Liver (tissue), 8 donors: ENCODE measurements at regions not wholly inside any gene's neighbourhood (a gene's known extent, or its start where the extent isn't known, plus 50 kb on each side); places are given as distances from the start of the nearest gene placed in this dataset.

Experiments
- DNase-seq: peaks from one replicate; pipeline ENCODE4 v3.0.0-alpha.2; 2017; ENCODE audit warnings: low spot score
- H3K27ac ChIP-seq, 2 donors: one replicate each; pipeline ENCODE4 v1.7.0; 2013; ENCODE audit warnings: inconsistent platforms in 2 of 2, low read length in 2 of 2, control low read depth in 1 of 2, low read depth in 1 of 2, mild to moderate bottlenecking in 1 of 2
- H3K27me3 ChIP-seq, 4 donors: one replicate each; pipeline versions ENCODE4 v1.6.1 to v1.7.0; 2013; ENCODE audit warnings: low read length in 3 of 4, inconsistent platforms in 1 of 4, mild to moderate bottlenecking in 1 of 4, moderate library complexity in 1 of 4; ENCODE audit not compliant: control insufficient read depth in 4 of 4, insufficient read depth in 4 of 4
- H3K36me3 ChIP-seq, 4 donors: one replicate each; pipeline versions ENCODE4 v1.6.1 to v1.7.0; 2013; ENCODE audit warnings: low read length in 3 of 4, mild to moderate bottlenecking in 3 of 4, low read depth in 1 of 4, moderate library complexity in 1 of 4; ENCODE audit not compliant: control insufficient read depth in 4 of 4, insufficient read depth in 3 of 4
- H3K4me1 ChIP-seq, 4 donors: one replicate each; pipeline versions ENCODE4 v1.6.1 to v1.7.0; 2013; ENCODE audit warnings: low read length in 3 of 4, mild to moderate bottlenecking in 3 of 4, moderate library complexity in 1 of 4; ENCODE audit not compliant: control insufficient read depth in 4 of 4, insufficient read depth in 4 of 4
- H3K4me3 ChIP-seq, 3 donors: one replicate each; pipeline versions ENCODE4 v1.6.1 to v1.7.0; 2013; ENCODE audit warnings: low read length in 3 of 3, control low read depth in 1 of 3, low read depth in 1 of 3, mild to moderate bottlenecking in 1 of 3
- H3K9ac ChIP-seq, 2 donors: one replicate each; pipeline ENCODE4 v1.7.0; 2013; ENCODE audit warnings: low read length in 2 of 2, mild to moderate bottlenecking in 2 of 2, moderate library complexity in 2 of 2, control low read depth in 1 of 2, low read depth in 1 of 2
- H3K9me3 ChIP-seq, 4 donors: one replicate each; pipeline versions ENCODE4 v1.6.1 to v1.7.0; 2013; ENCODE audit warnings: low read length in 3 of 4; ENCODE audit not compliant: control insufficient read depth in 4 of 4
- ATF3 ChIP-seq: IDR thresholded peaks from 2 replicates; pipeline ENCODE4 v1.6.1; 2016; ENCODE audit warnings: antibody characterized with exemption
- CTCF ChIP-seq: fragments of 150-350 bp; IDR thresholded peaks from 2 replicates; pipeline ENCODE4 v1.5.1; 2017; ENCODE audit warnings: improper control_type of control experiment, low read depth, low read length; ENCODE audit not compliant: missing input control
- EGR1 ChIP-seq, 2 donors: IDR thresholded peaks; 2 replicates each; pipeline ENCODE4 v1.6.1; 2016 to 2018; ENCODE audit warnings: antibody characterized with exemption in 2 of 2, low read depth in 2 of 2
- FOXA1 ChIP-seq: IDR thresholded peaks from 2 replicates; pipeline ENCODE4 v1.6.1; 2016; ENCODE audit warnings: antibody characterized with exemption
- FOXA2 ChIP-seq: IDR thresholded peaks from 2 replicates; pipeline ENCODE4 v1.6.1; 2016; ENCODE audit warnings: antibody characterized with exemption
- GABPA ChIP-seq, 2 donors: IDR thresholded peaks in 1 of 2; conservative IDR thresholded peaks in 1 of 2; 2 replicates each; pipeline ENCODE4 v1.6.1; 2016; ENCODE audit warnings: antibody characterized with exemption in 2 of 2, mild to moderate bottlenecking in 1 of 2, moderate library complexity in 1 of 2
- HNF4A ChIP-seq, 2 donors: conservative IDR thresholded peaks; 2 replicates each; pipeline ENCODE4 v1.6.1; 2016; ENCODE audit warnings: antibody characterized with exemption in 2 of 2, mild to moderate bottlenecking in 2 of 2
- HNF4G ChIP-seq: IDR thresholded peaks from 2 replicates; pipeline ENCODE4 v1.6.1; 2016; ENCODE audit warnings: antibody characterized with exemption
- JUND ChIP-seq, 2 donors: IDR thresholded peaks; 2 replicates each; pipeline ENCODE4 v1.6.1; 2016; ENCODE audit warnings: antibody characterized with exemption in 2 of 2
- NR2F2 ChIP-seq: IDR thresholded peaks from 2 replicates; pipeline ENCODE4 v1.6.1; 2016; ENCODE audit warnings: antibody characterized with exemption
- RAD21 ChIP-seq, 2 donors: IDR thresholded peaks; 2 replicates each; pipeline ENCODE4 v1.6.1; 2016; ENCODE audit warnings: antibody characterized with exemption in 2 of 2, mild to moderate bottlenecking in 2 of 2
- RXRA ChIP-seq, 2 donors: IDR thresholded peaks; 2 replicates each; pipeline ENCODE4 v1.6.1; 2017 to 2018; ENCODE audit warnings: antibody characterized with exemption in 2 of 2, mild to moderate bottlenecking in 1 of 2
- SP1 ChIP-seq: IDR thresholded peaks from 2 replicates; pipeline ENCODE4 v1.6.1; 2018; ENCODE audit warnings: antibody characterized with exemption, mild to moderate bottlenecking
- TAF1 ChIP-seq: conservative IDR thresholded peaks from 2 replicates; pipeline ENCODE4 v1.6.1; 2016; ENCODE audit warnings: antibody characterized with exemption, mild to moderate bottlenecking
- YY1 ChIP-seq: IDR thresholded peaks from 2 replicates; pipeline ENCODE4 v1.6.1; 2016; ENCODE audit warnings: antibody characterized with exemption, mild to moderate bottlenecking
- ZBTB33 ChIP-seq: IDR thresholded peaks from 2 replicates; pipeline ENCODE4 v1.6.1; 2016; ENCODE audit warnings: antibody characterized with exemption
- WGBS: extraction: QIAGEN DNeasy Blood & Tissue Kit; methylation state at CpG from one replicate; pipeline ENCODE4 v1.1.7; 2013; 5-methylcytosine and 5-hydroxymethylcytosine counted together
- TF ChIP-seq, protein P1 (sequence below): IDR thresholded peaks from 2 replicates; pipeline ENCODE4 v1.6.1; 2016; ENCODE audit warnings: antibody characterized with exemption, mild to moderate bottlenecking
- donor health status: healthy.
- donor health status: healthy.
- donor health status: healthy.
- donor health status: healthy.
- donor health status: healthy.

DNA sequence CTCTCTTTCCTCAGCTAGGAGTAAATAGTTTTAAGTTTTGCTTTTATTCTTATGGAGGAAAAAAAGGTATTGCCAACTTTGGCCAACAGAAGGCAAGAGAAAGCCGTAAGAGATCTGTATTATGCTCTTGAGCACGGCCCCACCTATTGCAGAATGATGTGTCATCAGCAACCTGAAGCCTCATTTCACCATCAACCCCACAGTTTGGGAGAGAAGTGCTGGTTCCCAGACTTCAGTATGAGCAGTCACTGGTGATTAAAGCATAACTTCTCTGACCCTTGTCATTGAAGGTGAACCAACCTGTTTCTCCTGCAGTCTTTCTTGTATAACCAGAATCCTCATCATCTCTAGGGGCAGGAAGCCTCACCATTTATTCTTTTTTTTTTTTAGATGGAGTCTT is 100.2 kb downstream of the SIPA1L2 start:
- Histone ChIP-seq H3K4me1 (peaks cover 0 to 1% (median 0%) of the 10 kb centered on the region in 4 donors), H3K4me3 (no peak overlapping the region), H3K27ac (no peak overlapping the region), H3K36me3 (no peaks in the 10 kb centered on the region), H3K27me3 (no peaks in the 10 kb centered on the region), H3K9ac (no peak overlapping the region), H3K9me3 (no peaks in the 10 kb centered on the region)
- WGBS = 94% methylated on average over 2 of the region's 2 CpGs
- DNase-seq = no peak
- TF ChIP-seq, protein P1, sequence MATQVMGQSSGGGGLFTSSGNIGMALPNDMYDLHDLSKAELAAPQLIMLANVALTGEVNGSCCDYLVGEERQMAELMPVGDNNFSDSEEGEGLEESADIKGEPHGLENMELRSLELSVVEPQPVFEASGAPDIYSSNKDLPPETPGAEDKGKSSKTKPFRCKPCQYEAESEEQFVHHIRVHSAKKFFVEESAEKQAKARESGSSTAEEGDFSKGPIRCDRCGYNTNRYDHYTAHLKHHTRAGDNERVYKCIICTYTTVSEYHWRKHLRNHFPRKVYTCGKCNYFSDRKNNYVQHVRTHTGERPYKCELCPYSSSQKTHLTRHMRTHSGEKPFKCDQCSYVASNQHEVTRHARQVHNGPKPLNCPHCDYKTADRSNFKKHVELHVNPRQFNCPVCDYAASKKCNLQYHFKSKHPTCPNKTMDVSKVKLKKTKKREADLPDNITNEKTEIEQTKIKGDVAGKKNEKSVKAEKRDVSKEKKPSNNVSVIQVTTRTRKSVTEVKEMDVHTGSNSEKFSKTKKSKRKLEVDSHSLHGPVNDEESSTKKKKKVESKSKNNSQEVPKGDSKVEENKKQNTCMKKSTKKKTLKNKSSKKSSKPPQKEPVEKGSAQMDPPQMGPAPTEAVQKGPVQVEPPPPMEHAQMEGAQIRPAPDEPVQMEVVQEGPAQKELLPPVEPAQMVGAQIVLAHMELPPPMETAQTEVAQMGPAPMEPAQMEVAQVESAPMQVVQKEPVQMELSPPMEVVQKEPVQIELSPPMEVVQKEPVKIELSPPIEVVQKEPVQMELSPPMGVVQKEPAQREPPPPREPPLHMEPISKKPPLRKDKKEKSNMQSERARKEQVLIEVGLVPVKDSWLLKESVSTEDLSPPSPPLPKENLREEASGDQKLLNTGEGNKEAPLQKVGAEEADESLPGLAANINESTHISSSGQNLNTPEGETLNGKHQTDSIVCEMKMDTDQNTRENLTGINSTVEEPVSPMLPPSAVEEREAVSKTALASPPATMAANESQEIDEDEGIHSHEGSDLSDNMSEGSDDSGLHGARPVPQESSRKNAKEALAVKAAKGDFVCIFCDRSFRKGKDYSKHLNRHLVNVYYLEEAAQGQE = no peak
- TF ChIP-seq EGR1 (IDR thresholded peaks at IDR 0.05; ENCODE audit: low read depth in 2 of 2) = no peak
- TF ChIP-seq SP1 = no peak
- TF ChIP-seq FOXA1 = no peak
- no peak for TF ChIP-seq RXRA (IDR thresholded peaks at IDR 0.05)
- TF ChIP-seq FOXA2 = no peak
- TF ChIP-seq ZBTB33 = no peak
- TF ChIP-seq HNF4G = no peak
- no peak for TF ChIP-seq YY1
- no peak for TF ChIP-seq JUND (IDR thresholded peaks at IDR 0.05)
- no peak for TF ChIP-seq CTCF
- TF ChIP-seq GABPA (IDR thresholded peaks at IDR 0.05 in 1 of 2, conservative IDR thresholded peaks at IDR 0.05 in 1 of 2) = no peak
- no peak for TF ChIP-seq ATF3
- TF ChIP-seq NR2F2 = no peak
- no peak for TF ChIP-seq TAF1
- TF ChIP-seq HNF4A (conservative IDR thresholded peaks at IDR 0.05) = no peak
- no peak for TF ChIP-seq RAD21 (IDR thresholded peaks at IDR 0.05)
